Colonic mucosa (tissue), 4 donors: ENCODE measurements at regions not wholly inside any gene's neighbourhood (a gene's known extent, or its start where the extent isn't known, plus 50 kb on each side); places are given as distances from the start of the nearest gene placed in this dataset.

Experiments used
- DNase-seq: peaks from one replicate; pipeline ENCODE4 v3.0.0-alpha.2; 2020
- H3K27ac ChIP-seq: fragments of 200-600 bp; one replicate; pipeline ENCODE4 v1.8.0; 2021
- H3K27me3 ChIP-seq: fragments of 200-600 bp; one replicate; pipeline ENCODE4 v1.8.0; 2021
- H3K36me3 ChIP-seq: fragments of 200-600 bp; one replicate; pipeline ENCODE4 v1.8.0; 2021
- H3K4me1 ChIP-seq: fragments of 200-600 bp; one replicate; pipeline ENCODE4 v1.8.0; 2021; ENCODE audit warnings: mild to moderate bottlenecking
- H3K4me3 ChIP-seq: fragments of 200-600 bp; one replicate; pipeline ENCODE4 v1.8.0; 2021
- H3K9ac ChIP-seq, 2 donors: one replicate each; pipeline ENCODE4 v1.7.0; 2013; ENCODE audit warnings: control low read depth in 2 of 2, low read depth in 2 of 2, low read length in 2 of 2
- H3K9me3 ChIP-seq: fragments of 200-600 bp; one replicate; pipeline ENCODE4 v1.8.0; 2021
- intact Hi-C: fragments of 100-400 bp; cut with DNase I; formaldehyde crosslinking; loops from one replicate; pipeline ENCODE4 v1.14.1; 2022
- TF ChIP-seq, protein P1 (sequence below): fragments of 200-600 bp; IDR thresholded peaks from one replicate; pipeline ENCODE4 v1.8.0; 2022; ENCODE audit warnings: antibody characterized with exemption, mild to moderate bottlenecking
- donor health status: healthy.
- donor health status: DM: no; HTN: no; CAD: no.
- donor health status: DM: no; HTN: no; CAD: no.

DNA sequence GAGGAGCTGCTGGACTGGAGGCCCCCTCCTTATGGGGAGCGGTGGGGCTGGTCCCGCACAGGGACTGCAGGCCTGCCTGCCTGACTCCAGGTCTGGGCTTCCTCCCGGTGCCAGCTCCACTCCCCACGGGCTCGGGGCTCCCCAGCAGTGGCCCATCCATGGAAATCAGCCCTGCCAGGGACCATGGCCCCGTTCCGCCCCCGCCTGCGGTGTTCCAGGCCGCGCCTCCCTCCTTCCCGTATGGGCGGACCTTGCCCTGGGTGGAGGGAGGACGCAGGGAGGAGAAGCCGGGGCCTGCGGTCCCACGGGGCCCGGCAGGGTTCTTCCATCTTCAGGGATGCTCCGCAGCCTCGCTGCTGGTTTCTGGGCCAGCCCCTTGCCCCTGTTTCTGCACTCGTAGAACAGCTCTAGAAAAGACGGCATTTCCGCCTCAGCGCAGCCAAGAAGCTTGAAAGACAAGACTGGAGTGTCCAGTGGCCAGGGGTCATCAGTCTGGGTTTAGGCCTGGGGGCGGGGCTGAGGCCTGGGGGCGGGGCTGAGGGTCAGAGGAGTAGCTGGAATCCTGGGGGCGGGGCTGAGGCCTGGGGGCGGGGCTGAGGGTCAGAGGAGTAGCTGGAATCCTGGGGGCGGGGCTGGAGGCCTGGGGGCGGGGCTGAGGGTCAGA is 1330.6 kb downstream of the BRD1 start:
- Histone ChIP-seq H3K27me3 (no peaks in the 10 kb centered on the region), H3K27ac (no peak overlapping the region), H3K9ac (no peak overlapping the region), H3K4me1 (no peaks in the 10 kb centered on the region), H3K9me3 (no peaks in the 10 kb centered on the region), H3K4me3 (no peak overlapping the region), H3K36me3 (no peaks in the 10 kb centered on the region)
- DNase-seq = no peak
- intact Hi-C loops = no loop called here
- TF ChIP-seq, protein P1, sequence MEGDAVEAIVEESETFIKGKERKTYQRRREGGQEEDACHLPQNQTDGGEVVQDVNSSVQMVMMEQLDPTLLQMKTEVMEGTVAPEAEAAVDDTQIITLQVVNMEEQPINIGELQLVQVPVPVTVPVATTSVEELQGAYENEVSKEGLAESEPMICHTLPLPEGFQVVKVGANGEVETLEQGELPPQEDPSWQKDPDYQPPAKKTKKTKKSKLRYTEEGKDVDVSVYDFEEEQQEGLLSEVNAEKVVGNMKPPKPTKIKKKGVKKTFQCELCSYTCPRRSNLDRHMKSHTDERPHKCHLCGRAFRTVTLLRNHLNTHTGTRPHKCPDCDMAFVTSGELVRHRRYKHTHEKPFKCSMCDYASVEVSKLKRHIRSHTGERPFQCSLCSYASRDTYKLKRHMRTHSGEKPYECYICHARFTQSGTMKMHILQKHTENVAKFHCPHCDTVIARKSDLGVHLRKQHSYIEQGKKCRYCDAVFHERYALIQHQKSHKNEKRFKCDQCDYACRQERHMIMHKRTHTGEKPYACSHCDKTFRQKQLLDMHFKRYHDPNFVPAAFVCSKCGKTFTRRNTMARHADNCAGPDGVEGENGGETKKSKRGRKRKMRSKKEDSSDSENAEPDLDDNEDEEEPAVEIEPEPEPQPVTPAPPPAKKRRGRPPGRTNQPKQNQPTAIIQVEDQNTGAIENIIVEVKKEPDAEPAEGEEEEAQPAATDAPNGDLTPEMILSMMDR = no peak

DNA sequence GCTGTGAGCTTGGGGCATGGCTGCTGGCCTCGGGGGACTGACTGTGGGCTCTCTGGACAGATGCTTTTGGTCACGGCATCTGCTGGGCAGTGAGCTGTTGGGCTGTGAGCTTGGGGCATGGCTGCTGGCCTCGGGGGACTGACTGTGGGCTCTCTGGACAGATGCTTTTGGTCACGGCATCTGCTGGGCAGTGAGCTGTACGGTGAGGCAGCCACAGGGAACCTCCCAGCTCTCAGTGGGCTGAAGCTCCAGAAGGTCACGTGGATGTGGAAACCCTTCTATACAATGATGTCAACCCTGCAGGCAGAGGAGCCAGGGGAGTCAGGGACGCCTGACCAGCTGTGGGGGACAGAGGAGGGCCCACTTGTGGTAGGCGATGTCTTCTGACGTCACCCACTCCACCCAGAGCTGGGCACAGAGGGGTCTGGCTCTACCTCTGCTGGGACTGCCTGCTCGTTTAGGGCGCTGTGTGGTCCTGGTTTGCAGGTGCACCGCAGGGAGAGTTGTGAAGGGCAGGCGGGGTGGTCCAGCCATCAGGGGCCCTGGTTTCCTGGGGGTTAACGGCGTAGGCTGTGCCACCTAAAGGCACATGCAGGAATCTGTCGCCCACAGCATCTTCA is 1331.3 kb downstream of the BRD1 start:
- H3K9ac ChIP-seq = no peak overlapping the region

DNA sequence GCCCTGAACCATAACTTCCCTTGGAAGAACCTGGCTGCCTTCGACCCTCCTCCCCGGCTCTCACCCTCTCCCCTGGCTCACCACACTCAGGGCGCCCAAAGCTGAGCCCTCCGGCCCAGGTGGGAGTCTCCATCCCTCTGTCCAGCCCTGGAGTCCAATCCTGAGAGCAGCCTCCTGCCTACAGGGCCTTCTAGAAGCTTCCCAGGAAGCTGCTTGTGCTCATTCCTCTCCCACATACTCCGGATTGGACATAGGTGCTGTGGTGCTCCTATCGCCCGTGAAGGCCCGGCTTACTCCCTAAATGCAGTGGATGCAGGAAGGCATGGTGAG is 1332.0 kb downstream of the BRD1 start:
- no peaks in the 10 kb centered on the region for H3K4me1 ChIP-seq
- H3K9ac ChIP-seq = no peak overlapping the region
- no peak overlapping the region for H3K27ac ChIP-seq
- H3K27me3 ChIP-seq = peaks cover 11% of the 10 kb centered on the region
- DNase-seq = no peak
- no peaks in the 10 kb centered on the region for H3K9me3 ChIP-seq
- H3K4me3 ChIP-seq = no peak overlapping the region
- no peaks in the 10 kb centered on the region for H3K36me3 ChIP-seq
- TF ChIP-seq, protein P1 = no peak
- intact Hi-C loops = no loop called here

More for the DNA sequence above, 1331.3 kb downstream of the BRD1 start:
- DNase-seq = no peak
- Histone ChIP-seq H3K36me3 (no peaks in the 10 kb centered on the region), H3K4me3 (no peak overlapping the region), H3K4me1 (no peaks in the 10 kb centered on the region), H3K9me3 (no peaks in the 10 kb centered on the region), H3K27ac (no peak overlapping the region), H3K27me3 (peaks cover 5% of the 10 kb centered on the region)
- intact Hi-C loops = no loop called here
- TF ChIP-seq, protein P1 = no peak

DNA sequence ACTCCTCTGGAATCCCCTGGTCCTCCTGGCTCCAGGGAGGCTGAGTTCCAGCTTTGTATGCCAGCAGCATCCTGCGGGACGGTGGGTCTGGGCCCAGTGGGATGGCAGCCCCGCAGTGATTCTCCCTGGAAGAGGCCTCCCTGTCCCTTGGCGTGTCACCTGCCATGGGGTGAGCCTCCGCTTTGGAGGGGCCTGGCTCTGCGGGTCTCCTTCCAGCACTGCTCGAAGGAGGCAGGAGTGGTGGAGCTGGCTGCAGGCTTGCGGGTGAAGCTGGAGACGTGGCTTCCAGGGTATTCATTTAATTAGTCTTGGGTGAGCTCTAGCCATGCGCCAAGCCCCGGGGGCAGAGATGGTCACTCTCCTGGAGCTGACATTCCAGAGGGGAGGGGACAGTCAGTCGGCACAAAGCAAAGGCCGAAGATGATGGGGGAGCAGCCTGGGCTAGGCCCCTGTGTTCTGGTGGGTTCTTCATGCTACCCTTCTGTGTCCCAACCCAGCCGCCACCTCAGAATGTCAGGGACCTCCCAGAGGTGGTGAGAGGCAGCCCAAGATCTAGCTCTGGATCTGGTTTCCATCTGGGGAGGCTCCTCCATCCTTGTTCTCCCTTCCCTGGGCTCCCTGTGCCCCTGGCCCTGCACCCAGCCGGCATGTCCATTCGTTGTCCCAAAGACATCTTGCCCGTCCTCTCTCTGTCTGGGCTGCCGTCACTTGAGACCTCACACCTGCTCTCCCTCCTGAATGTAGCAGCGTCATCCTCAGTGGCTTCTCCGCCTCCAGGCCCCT is 1332.5 kb downstream of the BRD1 start:
- DNase-seq = no peak

DNA sequence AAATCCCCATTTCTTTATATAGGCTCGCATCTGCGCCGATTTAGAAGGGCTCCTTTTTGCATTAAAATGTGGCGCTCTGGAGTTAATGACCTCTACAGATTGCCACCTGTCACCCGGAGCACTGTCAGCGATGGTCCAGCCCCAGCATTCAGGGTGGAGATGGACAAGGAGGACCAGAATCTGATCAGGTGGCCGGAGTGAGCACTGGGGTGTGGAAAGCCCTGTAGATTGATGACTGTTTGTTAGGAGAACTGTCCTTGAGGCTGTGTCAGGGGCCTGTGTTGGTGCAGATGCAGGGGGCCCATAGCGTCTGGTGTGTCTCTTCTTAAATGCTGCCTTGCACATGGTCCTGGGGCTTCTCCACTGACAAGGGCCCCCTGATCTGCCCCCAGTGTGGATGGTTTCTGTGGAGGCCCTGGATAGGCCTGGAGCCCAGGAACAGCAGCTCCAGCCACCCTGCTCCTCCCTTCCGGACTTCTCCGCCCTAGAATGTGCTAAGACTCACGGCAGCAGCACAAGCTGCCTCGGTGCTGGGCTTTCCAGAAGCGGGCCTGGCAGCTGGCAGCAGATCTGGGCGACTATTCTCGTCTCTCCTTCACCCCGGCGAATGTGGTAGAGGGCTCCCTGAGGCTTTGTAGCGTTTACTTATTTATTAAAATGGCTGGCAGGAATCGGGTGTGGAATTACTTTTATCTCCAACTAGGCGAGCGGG is 1333.3 kb downstream of the BRD1 start:
- intact Hi-C loops = no loop called here
- TF ChIP-seq, protein P1 = no peak
- Histone ChIP-seq H3K27me3 (peaks cover 24% of the 10 kb centered on the region), H3K9me3 (no peaks in the 10 kb centered on the region), H3K36me3 (no peaks in the 10 kb centered on the region), H3K9ac (no peak overlapping the region), H3K27ac (no peak overlapping the region), H3K4me1 (no peaks in the 10 kb centered on the region), H3K4me3 (no peak overlapping the region)
- no peak for DNase-seq

More for the DNA sequence above, 1332.5 kb downstream of the BRD1 start:
- no peaks in the 10 kb centered on the region for H3K9me3 ChIP-seq
- H3K27ac ChIP-seq = no peak overlapping the region
- H3K36me3 ChIP-seq = no peaks in the 10 kb centered on the region
- H3K9ac ChIP-seq = no peak overlapping the region
- no peak overlapping the region for H3K4me3 ChIP-seq
- intact Hi-C loops = no loop called here
- TF ChIP-seq, protein P1 = no peak
- peaks cover 17% of the 10 kb centered on the region for H3K27me3 ChIP-seq
- no peaks in the 10 kb centered on the region for H3K4me1 ChIP-seq
